ENCODE measurements at regions not wholly inside any gene's neighbourhood (a gene's known extent, or its start where the extent isn't known, plus 50 kb on each side); places are given as distances from the start of the nearest gene placed in this dataset.

DNA sequence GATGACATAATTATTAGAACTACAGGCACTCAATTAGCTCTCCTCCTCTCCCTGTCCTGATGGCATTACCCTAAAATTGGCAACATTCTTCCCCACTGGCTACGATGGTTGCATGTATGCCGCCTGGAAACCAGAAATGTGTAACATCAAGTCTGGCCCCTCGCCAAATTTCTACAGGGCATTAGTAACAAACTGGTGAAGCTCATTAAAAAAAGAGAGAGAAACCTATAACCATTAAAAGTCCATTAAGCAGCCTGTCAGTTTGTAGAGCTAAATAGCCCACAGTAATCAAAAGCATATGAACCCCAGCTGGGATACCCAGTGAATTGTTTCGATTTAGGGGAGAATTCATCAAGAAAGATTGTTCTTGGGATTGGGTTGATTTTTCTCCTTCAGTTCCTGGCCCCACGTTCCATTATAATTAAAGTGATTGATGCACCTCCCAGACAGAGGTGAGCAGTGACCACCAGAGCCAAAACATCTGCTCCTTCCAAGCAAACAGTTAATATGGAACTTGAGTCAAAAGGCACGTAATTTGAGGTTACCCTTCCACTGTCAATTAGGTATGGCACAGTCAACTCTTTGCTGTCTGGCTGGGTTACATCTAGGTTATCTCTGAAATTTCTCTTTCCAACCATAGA lies 208.6 kb downstream of the C1D start:
- H3K27me3 ChIP-seq (replicated peaks in 1 of 2; ENCODE audit: control insufficient read depth in 2 of 2, insufficient read depth in 2 of 2, low read length in 1 of 2), result no peaks in the 10 kb centered on the region; a peak in 1 of 4 replicates
- H3K9me3 ChIP-seq (replicated peaks; ENCODE audit: control insufficient read depth, insufficient read depth, low read length), result no peaks in the 10 kb centered on the region
- CTCF ChIA-PET, result interaction anchor here (1.0 kb wide), 1 partner anchor 12 kb away, joined by 3 read pairs; no protein-coding TSS in a partner anchor
- no peaks in the 10 kb centered on the region for H3K36me3 ChIP-seq (ENCODE audit: control insufficient read depth in 2 of 2, insufficient read depth in 2 of 2, low read length in 1 of 2)
- no peak overlapping the region for H3K4me3 ChIP-seq
- RAD21 ChIA-PET (ENCODE audit: unreplicated experiment), result no interaction called here
- TF ChIP-seq ZBED1 (IDR thresholded peaks at IDR 0.05; ENCODE audit: borderline replicate concordance), result no peak
- no peak for TF ChIP-seq ATF7 (IDR thresholded peaks at IDR 0.05; ENCODE audit: low read depth)
- TF ChIP-seq IKZF1 (conservative IDR thresholded peaks at IDR 0.05), result no peak
- no peak for TF ChIP-seq TCF12 (IDR thresholded peaks at IDR 0.05; ENCODE audit: low read depth, low read length)
- no peak for TF ChIP-seq IRF4 (IDR thresholded peaks at IDR 0.05; ENCODE audit: low read depth, low read length)
- no peak for TF ChIP-seq HDAC6 (IDR thresholded peaks at IDR 0.05; ENCODE audit: unreplicated experiment)
- TF ChIP-seq TARDBP (IDR thresholded peaks at IDR 0.05; ENCODE audit: borderline replicate concordance), result no peak
- TF ChIP-seq, protein P1, sequence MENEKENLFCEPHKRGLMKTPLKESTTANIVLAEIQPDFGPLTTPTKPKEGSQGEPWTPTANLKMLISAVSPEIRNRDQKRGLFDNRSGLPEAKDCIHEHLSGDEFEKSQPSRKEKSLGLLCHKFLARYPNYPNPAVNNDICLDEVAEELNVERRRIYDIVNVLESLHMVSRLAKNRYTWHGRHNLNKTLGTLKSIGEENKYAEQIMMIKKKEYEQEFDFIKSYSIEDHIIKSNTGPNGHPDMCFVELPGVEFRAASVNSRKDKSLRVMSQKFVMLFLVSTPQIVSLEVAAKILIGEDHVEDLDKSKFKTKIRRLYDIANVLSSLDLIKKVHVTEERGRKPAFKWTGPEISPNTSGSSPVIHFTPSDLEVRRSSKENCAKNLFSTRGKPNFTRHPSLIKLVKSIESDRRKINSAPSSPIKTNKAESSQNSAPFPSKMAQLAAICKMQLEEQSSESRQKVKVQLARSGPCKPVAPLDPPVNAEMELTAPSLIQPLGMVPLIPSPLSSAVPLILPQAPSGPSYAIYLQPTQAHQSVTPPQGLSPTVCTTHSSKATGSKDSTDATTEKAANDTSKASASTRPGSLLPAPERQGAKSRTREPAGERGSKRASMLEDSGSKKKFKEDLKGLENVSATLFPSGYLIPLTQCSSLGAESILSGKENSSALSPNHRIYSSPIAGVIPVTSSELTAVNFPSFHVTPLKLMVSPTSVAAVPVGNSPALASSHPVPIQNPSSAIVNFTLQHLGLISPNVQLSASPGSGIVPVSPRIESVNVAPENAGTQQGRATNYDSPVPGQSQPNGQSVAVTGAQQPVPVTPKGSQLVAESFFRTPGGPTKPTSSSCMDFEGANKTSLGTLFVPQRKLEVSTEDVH (IDR thresholded peaks at IDR 0.05; ENCODE audit: low read depth, partially characterized antibody), result no peak
- TF ChIP-seq TCF3 (IDR thresholded peaks at IDR 0.05; ENCODE audit: borderline replicate concordance, insufficient read depth, low read depth, low read length), result no peak
- TF ChIP-seq EP300 (IDR thresholded peaks at IDR 0.05; ENCODE audit: borderline replicate concordance in 1 of 2, control insufficient read depth in 1 of 2, low read depth in 2 of 2, low read length in 2 of 2), result no peak
- no peak for TF ChIP-seq KDM1A (IDR thresholded peaks at IDR 0.05; ENCODE audit: borderline replicate concordance)
- TF ChIP-seq ZNF217 (IDR thresholded peaks at IDR 0.05), result no peak
- no peak for TF ChIP-seq ATF2 (IDR thresholded peaks at IDR 0.05; ENCODE audit: low read length)
- no peak for TF ChIP-seq GABPA (IDR thresholded peaks at IDR 0.05; ENCODE audit: low read depth)
- TF ChIP-seq NFIC (IDR thresholded peaks at IDR 0.05; ENCODE audit: low read depth, low read length), result no peak
- no peak for TF ChIP-seq RELA (IDR thresholded peaks at IDR 0.05; ENCODE audit: borderline replicate concordance, partially characterized antibody)
- no peak for TF ChIP-seq IKZF2 (IDR thresholded peaks at IDR 0.05)
- no peak for TF ChIP-seq ESRRA (IDR thresholded peaks at IDR 0.05; ENCODE audit: low read length)
- SMC1A ChIA-PET (ENCODE audit: uncharacterized antibody, unreplicated experiment), result interaction anchor here (0.6 to 0.9 kb wide), 2 partner anchors 155 to 275 kb away, joined by 3 read pairs; no protein-coding TSS in a partner anchor
- no peak for ATAC-seq
- H4K20me1 ChIP-seq (ENCODE audit: control insufficient read depth, insufficient read depth), result no peaks in the 10 kb centered on the region
- no peak for FAIRE-seq
- in situ Hi-C loops (cut with MboI), result no loop called here
- intact Hi-C loops (cut with micrococcal nuclease; ENCODE audit: unreplicated experiment), result no loop called here
- H2AFZ ChIP-seq (ENCODE audit: control insufficient read depth, low read depth, low read length), result no peak overlapping the region
- no peak overlapping the region for H3K27ac ChIP-seq (ENCODE audit: control insufficient read depth, insufficient read depth)
- no peak overlapping the region for H3K9ac ChIP-seq (ENCODE audit: control insufficient read depth, insufficient read depth, low read length)
- POLR2A ChIA-PET, result no interaction called here
- DNase-seq (ENCODE audit: low read depth, low spot score), result no peak
- 25% methylated on average over 6 of the region's 6 CpGs for WGBS (ENCODE audit: insufficient coverage, insufficient replicate concordance, low lambda C conversion rate, missing lambda C conversion rate)
- BruUV-seq (replicated peaks), result no TSS peak
- H3K4me2 ChIP-seq (ENCODE audit: control insufficient read depth, insufficient read depth), result no peak overlapping the region
- no peaks in the 10 kb centered on the region for H3K4me1 ChIP-seq (ENCODE audit: control insufficient read depth, insufficient read depth, low read length)
- no peaks in the 10 kb centered on the region for H3K79me2 ChIP-seq (ENCODE audit: control insufficient read depth, insufficient read depth, low read length)

Measured in GM12878 (cell line).